Stimulated activated CD8-positive, alpha-beta memory T cell treated with anti-CD3 and anti-CD28 coated beads, Interleukin-12 subunit alpha, Interleukin-12 subunit beta, amount 100 ng/mL, for 1 hour (primary cell): ENCODE measurements at regions not wholly inside any gene's neighbourhood (a gene's known extent, or its start where the extent isn't known, plus 50 kb on each side); places are given as distances from the start of the nearest gene placed in this dataset.

Experiments
- DNase-seq: peaks from one replicate; pipeline ENCODE4 v3.0.0-alpha.2; 2020; ENCODE audit warnings: low read depth

- DNase-seq: no peak
Measured at GRCh38 chr6:14789996-14790395, 455.9 kb upstream of the JARID2 start.

- no peak for DNase-seq
Measured at GRCh38 chr6:14790976-14791375, 454.9 kb upstream of the JARID2 start.

GRCh38 chr6:14791526-14791925 lies 454.3 kb upstream of the JARID2 start:
- no peak for DNase-seq

GRCh38 chr6:14792118-14792955 lies 453.5 kb upstream of the JARID2 start:
- no peak for DNase-seq

- DNase-seq: no peak
Measured at GRCh38 chr6:14795451-14795850, 450.4 kb upstream of the JARID2 start.

- DNase-seq: no peak
Measured at GRCh38 chr6:14796974-14797762, 448.7 kb upstream of the JARID2 start.

- DNase-seq: no peak
Measured at GRCh38 chr6:14797875-14798593, 447.8 kb upstream of the JARID2 start.

- no peak for DNase-seq
Measured at GRCh38 chr6:14798594-14798982, 447.3 kb upstream of the JARID2 start.

GRCh38 chr6:14798996-14799588 lies 446.8 kb upstream of the JARID2 start:
- DNase-seq: no peak

GRCh38 chr6:14799928-14800327 lies 445.9 kb upstream of the JARID2 start:
- DNase-seq: no peak

GRCh38 chr6:14802514-14803160 lies 443.2 kb upstream of the JARID2 start:
- DNase-seq: no peak

- DNase-seq: no peak
Measured at GRCh38 chr6:14804001-14804784, 441.7 kb upstream of the JARID2 start.

GRCh38 chr6:14804785-14805210 lies 441.1 kb upstream of the JARID2 start:
- DNase-seq: no peak

- no peak for DNase-seq
Measured at GRCh38 chr6:14806101-14806500, 439.8 kb upstream of the JARID2 start.

GRCh38 chr6:14807130-14807529 lies 438.7 kb upstream of the JARID2 start:
- DNase-seq: no peak

- DNase-seq: no peak
Measured at GRCh38 chr6:14807971-14808370, 437.9 kb upstream of the JARID2 start.

- no peak for DNase-seq
Measured at GRCh38 chr6:14810021-14810420, 435.8 kb upstream of the JARID2 start.

GRCh38 chr6:14811775-14812428 lies 434.0 kb upstream of the JARID2 start:
- DNase-seq: no peak

GRCh38 chr6:14814016-14814415 lies 431.9 kb upstream of the JARID2 start:
- no peak for DNase-seq

- no peak for DNase-seq
Measured at GRCh38 chr6:14816116-14816859, 429.6 kb upstream of the JARID2 start.
